ENCODE measurements at regions not wholly inside any gene's neighbourhood (a gene's known extent, or its start where the extent isn't known, plus 50 kb on each side); places are given as distances from the start of the nearest gene placed in this dataset.

- no peak for DNase-seq
These were observed 76.4 kb upstream of the PRSS58 start for GRCh38 chr7:142334236-142334635.

- DNase-seq = no peak
These were observed 74.6 kb upstream of the PRSS58 start for GRCh38 chr7:142332421-142332820.

- no peak for DNase-seq
These were observed 74.1 kb upstream of the PRSS58 start for GRCh38 chr7:142331941-142332340.

- DNase-seq = peak; percentile 12
These were observed 71.4 kb upstream of the PRSS58 start for GRCh38 chr7:142329062-142329790.

- no peak for DNase-seq
These were observed 70.7 kb upstream of the PRSS58 start for GRCh38 chr7:142328551-142328950.

GRCh38 chr7:142327628-142328405, 70.0 kb upstream of the PRSS58 start:
- DNase-seq = peak; percentile 38

- DNase-seq = peak; percentile 58
These were observed 65.8 kb upstream of the PRSS58 start for GRCh38 chr7:142323706-142324105.

GRCh38 chr7:142321391-142321790, 63.5 kb upstream of the PRSS58 start:
- no peak for DNase-seq

- no peak for DNase-seq
These were observed 63.0 kb upstream of the PRSS58 start for GRCh38 chr7:142320883-142321282.

- no peak for DNase-seq
These were observed 62.1 kb upstream of the PRSS58 start for GRCh38 chr7:142319970-142320369.

GRCh38 chr7:142314281-142314680, 56.4 kb upstream of the PRSS58 start:
- DNase-seq = no peak

GRCh38 chr7:142313528-142313927, 55.7 kb upstream of the PRSS58 start:
- no peak for DNase-seq

GRCh38 chr7:142311876-142312275, 54.0 kb upstream of the PRSS58 start:
- DNase-seq = no peak

GRCh38 chr7:142308918-142309317, 51.1 kb upstream of the PRSS58 start:
- DNase-seq = no peak

- no peak for DNase-seq
These were observed 50.5 kb upstream of the PRSS58 start for GRCh38 chr7:142308326-142308725.

All from renal pelvis (tissue), 1 donor.